ENCODE measurements at regions not wholly inside any gene's neighbourhood (a gene's known extent, or its start where the extent isn't known, plus 50 kb on each side); places are given as distances from the start of the nearest gene placed in this dataset.

DNA sequence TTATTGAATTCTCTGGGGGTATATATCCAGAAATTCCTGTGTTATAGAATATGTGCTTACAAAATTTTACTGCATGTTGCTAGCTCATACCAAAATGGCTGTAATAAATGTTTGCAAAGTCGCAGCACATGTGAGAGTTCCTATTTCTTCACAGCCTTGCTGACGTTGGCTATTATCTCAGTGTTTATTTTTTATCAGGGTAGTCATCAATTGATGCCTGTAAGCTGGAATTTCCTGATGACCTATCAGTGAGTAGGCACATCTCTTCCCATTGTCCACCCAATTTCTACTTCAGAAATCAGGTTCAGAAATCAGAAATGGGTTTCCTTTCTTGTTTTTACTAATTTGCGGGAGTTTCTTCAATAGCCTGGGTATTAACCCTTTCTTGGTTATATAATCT, 268.1 kb upstream of the FZD8 start (continued):
- TF ChIP-seq, protein P1, sequence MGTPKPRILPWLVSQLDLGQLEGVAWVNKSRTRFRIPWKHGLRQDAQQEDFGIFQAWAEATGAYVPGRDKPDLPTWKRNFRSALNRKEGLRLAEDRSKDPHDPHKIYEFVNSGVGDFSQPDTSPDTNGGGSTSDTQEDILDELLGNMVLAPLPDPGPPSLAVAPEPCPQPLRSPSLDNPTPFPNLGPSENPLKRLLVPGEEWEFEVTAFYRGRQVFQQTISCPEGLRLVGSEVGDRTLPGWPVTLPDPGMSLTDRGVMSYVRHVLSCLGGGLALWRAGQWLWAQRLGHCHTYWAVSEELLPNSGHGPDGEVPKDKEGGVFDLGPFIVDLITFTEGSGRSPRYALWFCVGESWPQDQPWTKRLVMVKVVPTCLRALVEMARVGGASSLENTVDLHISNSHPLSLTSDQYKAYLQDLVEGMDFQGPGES (IDR thresholded peaks at IDR 0.05) = no peak
- TF ChIP-seq TBL1XR1 (IDR thresholded peaks at IDR 0.05; ENCODE audit: low read depth, low read length) (no peak), FOXM1 (IDR thresholded peaks at IDR 0.05; ENCODE audit: low read depth, low read length) (no peak), ASH2L (IDR thresholded peaks at IDR 0.05; ENCODE audit: borderline replicate concordance, low read depth) (no peak)
- TF ChIP-seq, protein P2, sequence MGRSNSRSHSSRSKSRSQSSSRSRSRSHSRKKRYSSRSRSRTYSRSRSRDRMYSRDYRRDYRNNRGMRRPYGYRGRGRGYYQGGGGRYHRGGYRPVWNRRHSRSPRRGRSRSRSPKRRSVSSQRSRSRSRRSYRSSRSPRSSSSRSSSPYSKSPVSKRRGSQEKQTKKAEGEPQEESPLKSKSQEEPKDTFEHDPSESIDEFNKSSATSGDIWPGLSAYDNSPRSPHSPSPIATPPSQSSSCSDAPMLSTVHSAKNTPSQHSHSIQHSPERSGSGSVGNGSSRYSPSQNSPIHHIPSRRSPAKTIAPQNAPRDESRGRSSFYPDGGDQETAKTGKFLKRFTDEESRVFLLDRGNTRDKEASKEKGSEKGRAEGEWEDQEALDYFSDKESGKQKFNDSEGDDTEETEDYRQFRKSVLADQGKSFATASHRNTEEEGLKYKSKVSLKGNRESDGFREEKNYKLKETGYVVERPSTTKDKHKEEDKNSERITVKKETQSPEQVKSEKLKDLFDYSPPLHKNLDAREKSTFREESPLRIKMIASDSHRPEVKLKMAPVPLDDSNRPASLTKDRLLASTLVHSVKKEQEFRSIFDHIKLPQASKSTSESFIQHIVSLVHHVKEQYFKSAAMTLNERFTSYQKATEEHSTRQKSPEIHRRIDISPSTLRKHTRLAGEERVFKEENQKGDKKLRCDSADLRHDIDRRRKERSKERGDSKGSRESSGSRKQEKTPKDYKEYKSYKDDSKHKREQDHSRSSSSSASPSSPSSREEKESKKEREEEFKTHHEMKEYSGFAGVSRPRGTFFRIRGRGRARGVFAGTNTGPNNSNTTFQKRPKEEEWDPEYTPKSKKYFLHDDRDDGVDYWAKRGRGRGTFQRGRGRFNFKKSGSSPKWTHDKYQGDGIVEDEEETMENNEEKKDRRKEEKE (IDR thresholded peaks at IDR 0.05) = no peak
- TF ChIP-seq, protein P3, sequence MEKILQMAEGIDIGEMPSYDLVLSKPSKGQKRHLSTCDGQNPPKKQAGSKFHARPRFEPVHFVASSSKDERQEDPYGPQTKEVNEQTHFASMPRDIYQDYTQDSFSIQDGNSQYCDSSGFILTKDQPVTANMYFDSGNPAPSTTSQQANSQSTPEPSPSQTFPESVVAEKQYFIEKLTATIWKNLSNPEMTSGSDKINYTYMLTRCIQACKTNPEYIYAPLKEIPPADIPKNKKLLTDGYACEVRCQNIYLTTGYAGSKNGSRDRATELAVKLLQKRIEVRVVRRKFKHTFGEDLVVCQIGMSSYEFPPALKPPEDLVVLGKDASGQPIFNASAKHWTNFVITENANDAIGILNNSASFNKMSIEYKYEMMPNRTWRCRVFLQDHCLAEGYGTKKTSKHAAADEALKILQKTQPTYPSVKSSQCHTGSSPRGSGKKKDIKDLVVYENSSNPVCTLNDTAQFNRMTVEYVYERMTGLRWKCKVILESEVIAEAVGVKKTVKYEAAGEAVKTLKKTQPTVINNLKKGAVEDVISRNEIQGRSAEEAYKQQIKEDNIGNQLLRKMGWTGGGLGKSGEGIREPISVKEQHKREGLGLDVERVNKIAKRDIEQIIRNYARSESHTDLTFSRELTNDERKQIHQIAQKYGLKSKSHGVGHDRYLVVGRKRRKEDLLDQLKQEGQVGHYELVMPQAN (conservative IDR thresholded peaks at IDR 0.05) = no peak
- TF ChIP-seq, protein P4, sequence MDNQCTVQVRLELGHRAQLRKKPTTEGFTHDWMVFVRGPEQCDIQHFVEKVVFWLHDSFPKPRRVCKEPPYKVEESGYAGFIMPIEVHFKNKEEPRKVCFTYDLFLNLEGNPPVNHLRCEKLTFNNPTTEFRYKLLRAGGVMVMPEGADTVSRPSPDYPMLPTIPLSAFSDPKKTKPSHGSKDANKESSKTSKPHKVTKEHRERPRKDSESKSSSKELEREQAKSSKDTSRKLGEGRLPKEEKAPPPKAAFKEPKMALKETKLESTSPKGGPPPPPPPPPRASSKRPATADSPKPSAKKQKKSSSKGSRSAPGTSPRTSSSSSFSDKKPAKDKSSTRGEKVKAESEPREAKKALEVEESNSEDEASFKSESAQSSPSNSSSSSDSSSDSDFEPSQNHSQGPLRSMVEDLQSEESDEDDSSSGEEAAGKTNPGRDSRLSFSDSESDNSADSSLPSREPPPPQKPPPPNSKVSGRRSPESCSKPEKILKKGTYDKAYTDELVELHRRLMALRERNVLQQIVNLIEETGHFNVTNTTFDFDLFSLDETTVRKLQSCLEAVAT (IDR thresholded peaks at IDR 0.05) = no peak
